ENCODE measurements at regions not wholly inside any gene's neighbourhood (a gene's known extent, or its start where the extent isn't known, plus 50 kb on each side); places are given as distances from the start of the nearest gene placed in this dataset.

- TF ChIP-seq POLR2AphosphoS5 (IDR thresholded peaks at IDR 0.05; ENCODE audit: low read depth, low read length) (no peak), TAF1 (IDR thresholded peaks at IDR 0.05; ENCODE audit: borderline replicate concordance, insufficient read depth, low read length) (no peak), REST (IDR thresholded peaks at IDR 0.05; ENCODE audit: insufficient read depth in 1 of 2, low read depth in 2 of 2, low read length in 2 of 2) (no peak)
Measured at GRCh38 chr4:8695237-8696219, 103.0 kb downstream of the CPZ start.

Data from PFSK-1 (cell line).